ENCODE measurements at regions not wholly inside any gene's neighbourhood (a gene's known extent, or its start where the extent isn't known, plus 50 kb on each side); places are given as distances from the start of the nearest gene placed in this dataset.
"Not testable (repeated sequence)": the region's sequence is repeated elsewhere in the genome, so short reads cannot be mapped to it uniquely, and the experiment has no call there.

DNA sequence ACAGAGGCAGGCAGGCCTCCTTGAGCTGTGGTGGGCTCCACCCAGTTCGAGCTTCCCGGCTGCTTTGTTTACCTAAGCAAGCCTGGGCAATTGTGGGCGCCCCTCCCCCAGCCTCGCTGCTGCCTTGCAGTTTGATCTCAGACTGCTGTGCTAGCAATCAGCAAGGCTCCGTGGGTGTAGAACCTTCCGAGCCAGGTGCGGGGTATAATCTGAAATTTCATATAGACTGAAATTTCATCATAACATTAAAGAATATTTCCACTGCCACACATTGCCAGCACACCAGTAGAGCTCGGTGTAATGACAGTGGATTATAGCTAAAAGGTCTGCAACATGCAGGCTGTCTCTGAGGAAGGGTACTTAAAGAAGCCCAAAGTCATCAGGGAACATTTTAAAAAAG lies 344.3 kb upstream of the COL8A1 start:
- TF ChIP-seq, protein P1, sequence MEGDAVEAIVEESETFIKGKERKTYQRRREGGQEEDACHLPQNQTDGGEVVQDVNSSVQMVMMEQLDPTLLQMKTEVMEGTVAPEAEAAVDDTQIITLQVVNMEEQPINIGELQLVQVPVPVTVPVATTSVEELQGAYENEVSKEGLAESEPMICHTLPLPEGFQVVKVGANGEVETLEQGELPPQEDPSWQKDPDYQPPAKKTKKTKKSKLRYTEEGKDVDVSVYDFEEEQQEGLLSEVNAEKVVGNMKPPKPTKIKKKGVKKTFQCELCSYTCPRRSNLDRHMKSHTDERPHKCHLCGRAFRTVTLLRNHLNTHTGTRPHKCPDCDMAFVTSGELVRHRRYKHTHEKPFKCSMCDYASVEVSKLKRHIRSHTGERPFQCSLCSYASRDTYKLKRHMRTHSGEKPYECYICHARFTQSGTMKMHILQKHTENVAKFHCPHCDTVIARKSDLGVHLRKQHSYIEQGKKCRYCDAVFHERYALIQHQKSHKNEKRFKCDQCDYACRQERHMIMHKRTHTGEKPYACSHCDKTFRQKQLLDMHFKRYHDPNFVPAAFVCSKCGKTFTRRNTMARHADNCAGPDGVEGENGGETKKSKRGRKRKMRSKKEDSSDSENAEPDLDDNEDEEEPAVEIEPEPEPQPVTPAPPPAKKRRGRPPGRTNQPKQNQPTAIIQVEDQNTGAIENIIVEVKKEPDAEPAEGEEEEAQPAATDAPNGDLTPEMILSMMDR (IDR thresholded peaks at IDR 0.05; ENCODE audit: poor library complexity) = not testable (repeated sequence)
- TF ChIP-seq EZH2 (IDR thresholded peaks at IDR 0.05; ENCODE audit: borderline replicate concordance); EZH2phosphoT487 (IDR thresholded peaks at IDR 0.05; ENCODE audit: low read depth, severe bottlenecking, unreplicated experiment): not testable (repeated sequence)
